Embryonic facial prominence (tissue), 1 donor: ENCODE measurements at regions not wholly inside any gene's neighbourhood (a gene's known extent, or its start where the extent isn't known, plus 50 kb on each side); places are given as distances from the start of the nearest gene placed in this dataset.

ENCODE experiments used
- DNase-seq: peaks from one replicate; pipeline ENCODE4 v3.0.0-alpha.2; 2016; ENCODE audit errors: extremely low spot score

DNA sequence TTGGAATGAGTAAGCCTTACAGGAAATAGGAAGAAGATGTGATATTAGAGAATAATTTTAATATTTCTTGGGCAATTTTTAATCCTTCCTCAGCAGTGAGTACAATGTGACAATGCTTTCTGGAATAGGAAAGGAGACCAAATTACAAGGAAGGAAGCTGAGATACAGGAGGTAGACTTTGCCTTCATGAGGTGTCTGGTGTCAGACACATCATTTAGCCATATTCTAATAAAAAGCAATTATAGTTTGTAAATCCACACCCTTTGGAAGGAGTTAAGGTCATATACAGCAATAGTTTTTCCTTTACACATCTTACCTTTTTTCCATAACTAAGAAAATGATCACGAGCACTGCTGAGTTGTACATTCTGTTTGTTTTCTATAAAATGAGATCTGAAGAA is 390.4 kb downstream of the SH3GL2 start:
- DNase-seq = no peak

DNA sequence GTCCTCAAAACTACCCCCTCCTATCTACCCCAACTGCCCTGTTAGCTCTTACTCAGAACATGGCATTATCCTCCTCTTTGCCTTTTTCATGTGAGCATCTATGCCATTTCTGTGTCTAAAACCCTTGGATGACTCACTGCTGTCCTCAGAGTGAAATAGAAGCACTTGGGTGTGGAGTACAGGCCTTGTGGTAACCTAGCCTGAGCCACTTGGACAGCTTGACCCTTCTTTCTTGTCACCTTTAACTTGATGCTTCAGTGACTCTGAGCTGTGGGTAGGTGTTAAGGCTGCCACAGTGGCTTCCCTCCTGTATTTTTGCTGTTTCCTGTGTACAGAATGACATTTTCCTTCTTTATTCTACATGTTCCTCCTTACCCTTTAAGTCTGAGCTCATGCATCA is 391.4 kb downstream of the SH3GL2 start:
- no peak for DNase-seq

DNA sequence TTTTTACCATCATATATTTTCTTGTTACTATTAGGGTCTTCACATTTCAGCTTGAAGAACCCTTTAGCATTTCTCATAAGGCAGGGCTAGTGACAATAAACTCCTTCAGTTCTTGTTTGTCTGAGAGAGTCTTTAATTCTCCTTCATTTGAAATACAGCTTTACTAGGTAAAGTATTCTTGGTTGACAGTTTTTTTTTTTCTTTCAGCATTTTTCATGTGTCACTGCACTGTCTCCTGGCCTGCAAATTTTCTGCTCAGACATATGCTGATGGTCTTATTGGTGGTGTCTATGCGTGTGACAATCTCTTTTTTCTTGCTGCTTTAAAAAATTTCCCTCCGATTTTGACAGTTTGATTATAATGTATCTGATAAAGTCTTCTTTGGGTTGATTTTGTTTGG is 399.9 kb downstream of the SH3GL2 start:
- no peak for DNase-seq

DNA sequence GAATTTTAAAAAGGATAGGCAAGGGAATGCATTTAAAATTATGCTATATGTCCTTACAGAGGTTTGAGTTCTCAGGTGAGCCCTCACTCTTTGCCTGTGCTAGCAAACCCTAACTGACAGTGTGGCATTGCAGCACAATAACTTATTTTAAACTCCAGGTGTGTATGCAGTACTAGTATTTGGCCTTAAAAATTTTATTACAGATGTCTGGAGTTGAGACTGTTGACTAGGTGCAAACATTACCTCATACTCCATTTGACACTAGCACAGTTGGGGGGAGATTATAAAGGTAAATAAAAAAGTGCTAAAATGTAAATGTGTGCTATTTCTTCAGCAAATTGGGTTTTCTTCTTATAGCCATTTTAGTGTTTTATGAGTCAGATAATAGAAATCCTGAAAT is 407.7 kb downstream of the SH3GL2 start:
- no peak for DNase-seq

DNA sequence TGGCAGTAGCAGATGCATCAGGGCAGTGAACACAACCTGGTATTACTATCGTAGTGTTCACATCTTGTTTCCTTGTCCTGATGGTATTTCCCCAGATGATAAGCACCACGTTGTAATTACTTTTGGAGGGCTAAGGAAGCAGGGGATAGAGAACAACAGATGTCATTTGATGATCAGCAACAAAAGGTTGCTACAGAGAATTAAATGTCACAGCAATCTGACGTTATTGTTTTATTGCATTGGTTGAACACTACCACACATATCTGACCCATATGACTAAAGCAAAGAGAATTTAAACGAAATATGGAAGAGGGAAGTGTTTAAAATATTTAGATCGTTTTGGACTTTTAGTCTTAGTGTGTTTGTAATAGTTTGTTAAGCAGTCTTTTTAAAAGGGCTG is 408.3 kb downstream of the SH3GL2 start:
- no peak for DNase-seq

- no peak for DNase-seq
Observed at GRCh38 chr9:17988489-17988888, 409.6 kb downstream of the SH3GL2 start.

- DNase-seq = no peak
Observed at GRCh38 chr9:17990602-17991001, 411.7 kb downstream of the SH3GL2 start.

DNA sequence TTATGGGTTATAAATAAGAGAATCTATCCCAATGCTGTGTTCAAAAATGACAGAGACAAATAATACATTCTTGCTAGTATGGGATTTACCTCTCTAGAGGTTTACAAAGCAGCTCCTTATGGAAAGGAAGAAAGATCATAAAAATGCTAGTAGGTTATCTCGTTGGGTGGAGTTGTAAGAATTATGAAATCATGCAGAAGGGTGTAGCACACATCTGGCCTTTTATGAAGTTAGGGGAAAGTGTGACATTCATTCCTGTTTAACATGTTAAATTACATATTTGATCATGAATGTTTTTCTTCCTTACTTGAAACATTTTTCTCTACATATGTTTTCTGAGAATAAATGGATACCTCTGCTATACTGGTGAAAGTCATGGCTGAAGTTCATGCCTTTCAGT is 414.2 kb downstream of the SH3GL2 start:
- DNase-seq = no peak

DNA sequence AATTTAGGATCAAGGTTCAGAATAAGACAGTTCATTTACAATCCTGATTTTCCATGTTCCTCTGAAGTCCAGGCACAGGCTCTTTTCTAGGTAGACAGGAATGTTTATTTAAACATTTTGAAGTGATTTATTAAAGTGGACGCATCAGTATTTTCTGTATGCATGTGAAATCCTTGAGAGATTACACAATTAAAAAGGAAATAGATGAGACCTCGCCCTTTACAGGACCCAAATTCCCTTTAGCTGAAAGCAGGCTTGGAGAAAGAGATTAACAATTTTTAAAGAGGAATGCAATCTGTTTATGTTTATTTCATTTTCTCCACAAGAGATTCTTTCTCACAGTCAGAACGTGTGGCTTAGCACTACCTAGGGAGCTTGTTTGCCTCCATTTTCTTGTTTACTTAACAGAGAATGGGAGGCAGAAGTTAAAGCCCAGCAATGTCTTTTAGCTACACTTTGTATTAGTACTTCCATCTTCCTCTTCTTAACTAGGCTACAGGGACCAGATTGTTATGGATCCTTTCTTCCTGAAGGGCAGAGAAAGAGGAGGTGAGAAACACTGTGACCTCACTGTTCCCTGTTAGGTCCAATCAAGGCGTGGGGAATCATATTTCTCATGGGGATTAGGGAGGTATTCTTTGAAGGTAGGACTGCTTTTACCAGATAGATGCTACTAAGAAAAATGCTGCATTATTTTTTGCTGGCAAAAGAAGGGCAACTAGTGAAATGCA is 416.0 kb downstream of the SH3GL2 start:
- no peak for DNase-seq

- no peak for DNase-seq
Observed at GRCh38 chr9:17996728-17997127, 417.9 kb downstream of the SH3GL2 start.

- no peak for DNase-seq
Observed at GRCh38 chr9:18002718-18003438, 424.0 kb downstream of the SH3GL2 start.

DNA sequence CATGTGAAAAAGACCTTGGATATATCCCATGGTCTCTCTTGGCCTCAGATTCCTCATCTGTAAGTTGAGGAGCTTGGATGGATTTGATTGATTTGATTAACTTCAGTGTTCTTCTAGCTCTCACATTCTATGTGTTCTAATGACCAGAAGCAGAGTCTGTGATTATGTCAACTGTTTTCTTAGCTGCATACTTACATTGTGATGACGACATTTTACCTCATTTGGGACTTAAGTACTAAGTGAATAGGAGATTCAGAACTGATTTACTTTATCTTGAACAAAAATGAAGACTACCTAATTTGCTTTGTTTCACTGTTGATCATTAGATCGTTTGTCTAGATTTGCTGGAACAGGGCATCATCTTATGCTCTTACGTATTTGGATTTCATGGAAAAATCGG is 427.7 kb downstream of the SH3GL2 start:
- DNase-seq = no peak

- no peak for DNase-seq
Observed at GRCh38 chr9:18007621-18008020, 428.8 kb downstream of the SH3GL2 start.

- DNase-seq = no peak
Observed at GRCh38 chr9:18009902-18010301, 431.0 kb downstream of the SH3GL2 start.

DNA sequence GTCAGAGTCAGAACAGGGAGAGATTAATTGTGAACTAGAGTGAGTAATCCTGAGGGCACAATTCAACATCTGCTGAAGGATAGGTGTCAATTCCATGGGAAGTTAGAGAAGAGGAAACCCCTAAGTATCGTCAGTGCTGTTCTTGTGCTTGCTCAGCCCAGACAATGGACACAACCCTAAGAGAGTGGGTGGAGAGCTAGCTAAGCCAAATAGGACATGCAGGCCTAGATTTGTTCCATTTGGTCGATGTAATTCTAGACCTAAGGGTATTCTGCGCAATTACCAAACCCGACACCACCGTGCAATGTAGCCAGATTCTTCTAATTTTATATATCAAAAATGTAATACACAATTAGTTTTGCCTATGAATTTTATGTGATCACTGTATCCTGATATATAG is 431.6 kb downstream of the SH3GL2 start:
- no peak for DNase-seq

GRCh38 chr9:18012170-18012569 is 433.3 kb downstream of the SH3GL2 start:
- DNase-seq = no peak

- no peak for DNase-seq
Observed at GRCh38 chr9:18014556-18014955, 435.7 kb downstream of the SH3GL2 start.

GRCh38 chr9:18015116-18015515 is 436.2 kb downstream of the SH3GL2 start:
- DNase-seq = no peak

GRCh38 chr9:18017136-18017535 is 438.3 kb downstream of the SH3GL2 start:
- DNase-seq = no peak

DNA sequence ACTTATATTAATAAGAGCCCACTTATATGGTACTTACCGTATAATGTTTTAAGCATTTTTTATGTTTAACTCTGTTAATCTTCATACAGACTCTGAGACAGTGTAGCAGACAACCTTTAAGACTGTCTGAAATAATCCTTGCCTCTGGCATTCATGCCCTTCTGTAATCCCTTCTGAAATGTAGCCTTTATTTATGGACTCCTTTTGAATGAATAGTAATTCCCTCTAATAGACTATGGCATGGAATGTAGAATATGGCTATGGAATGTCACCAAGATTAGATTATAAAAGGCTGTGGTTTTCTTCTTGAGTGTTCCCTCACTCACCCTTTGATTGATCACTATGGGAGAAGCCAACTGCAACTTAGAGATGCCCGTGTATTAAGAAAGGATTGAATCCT is 439.4 kb downstream of the SH3GL2 start:
- no peak for DNase-seq

GRCh38 chr9:18018661-18019060 is 439.8 kb downstream of the SH3GL2 start:
- DNase-seq = no peak

DNA sequence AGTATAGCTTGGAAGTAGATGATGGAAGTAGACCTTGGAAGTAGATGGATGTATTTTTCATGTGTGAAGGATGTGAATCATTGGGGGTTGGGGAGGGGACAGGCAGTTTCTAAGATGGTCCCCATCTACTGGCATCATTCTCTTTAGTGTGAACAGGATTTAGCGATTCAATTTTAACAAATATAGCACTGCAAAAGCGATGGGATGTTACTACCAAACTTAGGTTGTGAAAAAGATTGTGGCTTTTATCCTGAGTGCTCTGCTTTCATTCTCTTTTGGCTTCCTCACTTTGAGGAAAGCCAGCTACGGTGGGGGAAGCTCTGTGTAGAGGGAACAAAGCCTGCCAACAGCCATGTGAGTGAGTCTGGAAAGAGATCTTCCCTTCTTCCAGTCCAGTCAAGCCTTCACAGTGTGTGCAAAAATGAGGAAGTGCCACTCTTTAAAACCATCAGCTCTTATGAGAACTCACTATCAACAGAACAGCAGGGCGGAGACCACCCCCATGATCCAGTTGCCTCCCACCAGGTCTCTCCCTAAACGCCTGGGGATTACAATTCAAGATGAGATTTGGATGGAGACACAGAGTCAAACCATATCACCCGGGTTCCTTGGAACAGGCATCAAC is 441.4 kb downstream of the SH3GL2 start:
- DNase-seq = no peak

- no peak for DNase-seq
Observed at GRCh38 chr9:18022642-18023041, 443.8 kb downstream of the SH3GL2 start.
